Adrenal gland (tissue), 9 donors: ENCODE measurements at regions not wholly inside any gene's neighbourhood (a gene's known extent, or its start where the extent isn't known, plus 50 kb on each side); places are given as distances from the start of the nearest gene placed in this dataset.

Experiments
- DNase-seq, 7 donors: peaks; one replicate each; pipeline ENCODE4 v3.0.0-alpha.2; 2019 to 2020
- H3K27ac ChIP-seq, 5 donors: fragments of 200-600 bp; sonication (generic) in 4 of 5; 1 replicate in 3 of 5; 2 replicates in 2 of 5; pipeline versions ENCODE4 v1.5.1 to v1.8.0; 2016 to 2020; ENCODE audit warnings: mild to moderate bottlenecking in 1 of 5
- H3K27me3 ChIP-seq: fragments of 200-600 bp; 2 replicates; pipeline ENCODE4 v1.8.0; 2021
- H3K36me3 ChIP-seq, 2 donors: fragments of 200-600 bp; replicated peaks in 1 of 2; 1 replicate in 1 of 2; 2 replicates in 1 of 2; pipeline versions ENCODE4 v1.5.1 to v1.8.0; 2018 to 2022
- H3K4me1 ChIP-seq, 2 donors: fragments of 200-600 bp; replicated peaks in 1 of 2; 1 replicate in 1 of 2; 2 replicates in 1 of 2; pipeline versions ENCODE4 v1.5.1 to v1.8.0; 2018 to 2021
- H3K4me3 ChIP-seq, 4 donors: fragments of 200-600 bp; sonication (generic) in 3 of 4; one replicate each; pipeline ENCODE4 v1.5.1; 2016 to 2018
- H3K9me3 ChIP-seq, 3 donors: fragments of 200-600 bp; sonication (generic) in 1 of 3; replicated peaks in 1 of 3; 1 replicate in 2 of 3; 2 replicates in 1 of 3; pipeline versions ENCODE4 v1.5.1 to v1.8.0; 2016 to 2021
- POLR2A ChIP-seq, 2 donors: fragments of 450-650 bp; IDR thresholded peaks; one replicate each; pipeline ENCODE4 v1.6.1; 2017; ENCODE audit warnings: antibody characterized with exemption in 2 of 2, mild to moderate bottlenecking in 2 of 2, moderate library complexity in 1 of 2
- WGBS, 4 donors: extraction: QIAGEN DNeasy Blood & Tissue Kit in 2 of 4; methylation state at CpG; one replicate each; pipeline versions ENCODE4 v1.1.5 to v1.1.7; 2013 to 2017; 5-methylcytosine and 5-hydroxymethylcytosine counted together
- intact Hi-C, 2 donors: fragments of 100-400 bp; cut with DNase I; formaldehyde crosslinking; loops; one replicate each; pipeline versions ENCODE4 v1.14.1 to v1.15.0; 2022 to 2023
- TF ChIP-seq, protein P1 (sequence below), 6 experiments: fragments of 450-650 bp in 4 of 6; fragments of 200-600 bp in 2 of 6; sonication (generic) in 1 of 6; IDR thresholded peaks; 1 replicate in 5 of 6; 2 replicates in 1 of 6; pipeline versions ENCODE4 v1.5.1 to v1.8.0; 2016 to 2021; ENCODE audit warnings: antibody characterized with exemption in 6 of 6, mild to moderate bottlenecking in 2 of 6, moderate library complexity in 1 of 6
- donor health status: healthy with polysubstance abuse.
- donor health status: Bipolar disorder and iron deficiency.
- donor health status: DM: yes; HTN: yes; CAD: no.
- donor health status: DM: no; HTN: no; CAD: no.
- donor health status: DM: no; HTN: no; CAD: no.

DNA sequence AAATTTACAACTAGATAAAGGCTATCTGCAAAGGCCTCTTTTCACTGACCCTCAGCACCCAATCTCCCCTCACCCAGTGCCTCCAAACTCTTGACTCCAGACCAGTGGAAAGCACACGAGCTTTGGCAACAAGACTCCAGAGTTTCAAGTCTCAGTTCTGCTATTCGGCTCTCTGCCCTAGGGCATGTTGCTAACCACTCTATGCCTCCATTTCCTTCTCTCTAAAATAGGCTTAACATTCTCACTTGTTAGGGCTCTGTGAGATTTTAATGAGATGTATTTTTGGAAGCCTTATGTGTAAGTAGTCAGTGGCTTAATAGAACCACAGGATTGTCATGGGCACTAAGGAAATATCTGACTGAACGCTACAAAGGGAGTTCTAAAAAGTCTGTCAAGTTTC is 116.5 kb upstream of the IQCM start:
- intact Hi-C loops: no loop called here
- H3K9me3 ChIP-seq: no peaks in the 10 kb centered on the region
- WGBS, 4 donors: 59 to 77% (median 73%) methylated on average over 3 of the region's 3 CpGs
- H3K36me3 ChIP-seq: no peaks in the 10 kb centered on the region
- H3K4me1 ChIP-seq: no peaks in the 10 kb centered on the region
- H3K4me3 ChIP-seq: no peak overlapping the region
- DNase-seq: no peak
- no peak overlapping the region for H3K27ac ChIP-seq
- TF ChIP-seq POLR2A (IDR thresholded peaks at IDR 0.05): no peak
- TF ChIP-seq, protein P1, sequence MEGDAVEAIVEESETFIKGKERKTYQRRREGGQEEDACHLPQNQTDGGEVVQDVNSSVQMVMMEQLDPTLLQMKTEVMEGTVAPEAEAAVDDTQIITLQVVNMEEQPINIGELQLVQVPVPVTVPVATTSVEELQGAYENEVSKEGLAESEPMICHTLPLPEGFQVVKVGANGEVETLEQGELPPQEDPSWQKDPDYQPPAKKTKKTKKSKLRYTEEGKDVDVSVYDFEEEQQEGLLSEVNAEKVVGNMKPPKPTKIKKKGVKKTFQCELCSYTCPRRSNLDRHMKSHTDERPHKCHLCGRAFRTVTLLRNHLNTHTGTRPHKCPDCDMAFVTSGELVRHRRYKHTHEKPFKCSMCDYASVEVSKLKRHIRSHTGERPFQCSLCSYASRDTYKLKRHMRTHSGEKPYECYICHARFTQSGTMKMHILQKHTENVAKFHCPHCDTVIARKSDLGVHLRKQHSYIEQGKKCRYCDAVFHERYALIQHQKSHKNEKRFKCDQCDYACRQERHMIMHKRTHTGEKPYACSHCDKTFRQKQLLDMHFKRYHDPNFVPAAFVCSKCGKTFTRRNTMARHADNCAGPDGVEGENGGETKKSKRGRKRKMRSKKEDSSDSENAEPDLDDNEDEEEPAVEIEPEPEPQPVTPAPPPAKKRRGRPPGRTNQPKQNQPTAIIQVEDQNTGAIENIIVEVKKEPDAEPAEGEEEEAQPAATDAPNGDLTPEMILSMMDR (IDR thresholded peaks at IDR 0.05): no peak
- no peaks in the 10 kb centered on the region for H3K27me3 ChIP-seq

DNA sequence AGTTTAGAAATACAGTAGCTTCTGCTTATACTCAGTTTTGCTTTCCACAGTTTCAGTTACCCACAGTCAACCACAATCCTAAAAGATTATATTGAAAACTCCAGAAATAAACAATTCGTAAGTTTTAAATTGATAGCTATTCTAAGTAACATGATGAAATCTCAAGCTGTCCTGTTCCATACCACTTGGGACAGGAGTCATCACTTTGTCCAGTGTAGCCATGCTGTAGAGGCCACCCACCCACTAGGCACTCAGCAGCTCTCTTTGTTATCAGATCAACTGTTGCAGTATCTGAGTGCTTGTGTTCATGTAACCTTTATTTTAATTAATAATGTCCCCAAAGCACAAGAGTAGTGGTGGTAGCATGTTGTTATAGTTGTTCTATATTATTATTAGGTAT is 117.5 kb upstream of the IQCM start:
- WGBS, 4 donors: 0 to 41% (median 12%) methylated on average over 1 of the region's 1 CpG
- DNase-seq: no peak
- H3K27ac ChIP-seq: no peak overlapping the region
- H3K4me1 ChIP-seq: no peaks in the 10 kb centered on the region
- no peaks in the 10 kb centered on the region for H3K27me3 ChIP-seq
- no peaks in the 10 kb centered on the region for H3K36me3 ChIP-seq
- intact Hi-C loops: no loop called here
- TF ChIP-seq POLR2A (IDR thresholded peaks at IDR 0.05): no peak
- TF ChIP-seq, protein P1 (IDR thresholded peaks at IDR 0.05): no peak
- H3K9me3 ChIP-seq: no peaks in the 10 kb centered on the region
- no peak overlapping the region for H3K4me3 ChIP-seq

DNA sequence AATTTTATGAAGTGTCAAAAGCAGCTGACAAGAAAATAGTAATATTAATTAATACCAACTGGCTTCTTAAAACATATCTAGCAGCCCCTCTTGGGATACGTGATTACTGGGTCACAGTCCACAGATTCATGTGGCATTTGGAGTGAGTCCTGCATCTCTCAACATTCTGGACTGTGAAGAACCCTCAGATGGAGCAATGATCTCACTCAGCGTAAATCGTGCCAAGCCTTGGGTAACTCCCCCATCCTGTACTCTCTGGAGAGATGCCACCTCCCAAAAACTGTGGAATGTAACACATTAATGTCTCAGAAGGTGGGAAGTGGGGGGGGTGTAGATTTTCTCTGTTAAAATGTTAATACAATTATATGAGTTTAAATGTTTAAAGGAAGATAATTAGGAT is 118.2 kb upstream of the IQCM start:
- H3K27me3 ChIP-seq: no peaks in the 10 kb centered on the region
- H3K27ac ChIP-seq: no peak overlapping the region
- no peaks in the 10 kb centered on the region for H3K36me3 ChIP-seq
- H3K4me3 ChIP-seq: no peak overlapping the region
- intact Hi-C loops: no loop called here
- H3K4me1 ChIP-seq: no peaks in the 10 kb centered on the region
- TF ChIP-seq, protein P1 (IDR thresholded peaks at IDR 0.05): no peak
- no peak for TF ChIP-seq POLR2A (IDR thresholded peaks at IDR 0.05)
- WGBS, 4 donors: 44 to 60% (median 45%) methylated on average over 3 of the region's 3 CpGs
- no peak for DNase-seq
- H3K9me3 ChIP-seq: no peaks in the 10 kb centered on the region

DNA sequence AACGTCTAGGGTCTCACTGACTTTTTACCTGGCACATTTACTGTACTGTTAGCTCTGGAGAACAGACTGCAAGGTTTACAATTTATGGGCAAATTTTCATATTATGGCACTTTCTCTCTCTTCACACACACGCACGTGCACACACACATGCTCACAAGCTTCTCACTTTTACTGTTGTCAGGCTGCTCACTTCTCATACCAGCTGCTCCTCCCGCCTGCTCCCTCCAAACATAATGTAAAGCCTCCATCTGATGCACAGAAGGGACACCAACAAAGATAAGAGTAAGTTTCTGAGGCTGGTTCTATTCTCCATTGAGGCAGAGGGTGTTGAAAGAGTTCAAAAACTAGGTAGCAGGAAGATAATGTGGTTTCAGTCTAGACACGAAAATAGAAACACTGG is 128.9 kb upstream of the DCLK2 start:
- WGBS, 4 donors: 69 to 75% (median 72%) methylated on average over 5 of the region's 5 CpGs
- Histone ChIP-seq H3K27me3 (no peaks in the 10 kb centered on the region), H3K9me3 (no peaks in the 10 kb centered on the region), H3K4me3 (no peak overlapping the region), H3K4me1 (no peaks in the 10 kb centered on the region), H3K27ac (no peak overlapping the region), H3K36me3 (no peaks in the 10 kb centered on the region)
- TF ChIP-seq, protein P1 (IDR thresholded peaks at IDR 0.05): no peak
- TF ChIP-seq POLR2A (IDR thresholded peaks at IDR 0.05): no peak
- intact Hi-C loops: no loop called here
- DNase-seq: no peak
